Nephron progenitor cell (in vitro differentiated cells): ENCODE measurements at regions not wholly inside any gene's neighbourhood (a gene's known extent, or its start where the extent isn't known, plus 50 kb on each side); places are given as distances from the start of the nearest gene placed in this dataset.

Experiments used
- DNase-seq: peaks from one replicate; pipeline ENCODE4 v3.0.0; 2021
- H3K27ac Mint-ChIP-seq: 2 replicates; pipeline ENCODE4 v1.8.0; 2021; ENCODE audit warnings: mild to moderate bottlenecking, moderate library complexity, mixed read lengths
- H3K27me3 Mint-ChIP-seq: 2 replicates; pipeline ENCODE4 v1.8.0; 2021; ENCODE audit warnings: mild to moderate bottlenecking, low read depth, mixed read lengths; ENCODE audit not compliant: poor library complexity
- H3K36me3 Mint-ChIP-seq: 2 replicates; pipeline ENCODE4 v1.8.0; 2021; ENCODE audit warnings: low read depth, mixed read lengths
- H3K4me1 Mint-ChIP-seq: 2 replicates; pipeline ENCODE4 v1.8.0; 2021; ENCODE audit warnings: mixed read lengths
- H3K4me3 Mint-ChIP-seq: 2 replicates; pipeline ENCODE4 v1.8.0; 2021; ENCODE audit warnings: mild to moderate bottlenecking, moderate library complexity, mixed read lengths
- H3K9me3 Mint-ChIP-seq: 2 replicates; pipeline ENCODE4 v1.8.0; 2021; ENCODE audit warnings: mild to moderate bottlenecking, moderate library complexity, mixed read lengths
- CTCF ChIP-seq: fragments of 200-600 bp; sonication (generic); IDR thresholded peaks from 2 replicates; pipeline ENCODE4 v1.5.0; 2021; ENCODE audit warnings: antibody characterized with exemption

- H3K27ac Mint-ChIP-seq: no peak overlapping the region
- peak overlapping the region; percentile 37 for H3K4me3 Mint-ChIP-seq
- peaks cover 25% of the 10 kb centered on the region for H3K27me3 Mint-ChIP-seq
- DNase-seq: peak; percentile 30
- TF ChIP-seq CTCF: no peak
- H3K9me3 Mint-ChIP-seq: no peaks in the 10 kb centered on the region
- H3K4me1 Mint-ChIP-seq: peaks cover 78% of the 10 kb centered on the region
- H3K36me3 Mint-ChIP-seq: no peaks in the 10 kb centered on the region
Measured at GRCh38 chr10:131651674-131652437, 249.0 kb upstream of the PPP2R2D start.

- no peak overlapping the region for H3K27ac Mint-ChIP-seq
- H3K27me3 Mint-ChIP-seq: peaks cover 25% of the 10 kb centered on the region
- no peaks in the 10 kb centered on the region for H3K9me3 Mint-ChIP-seq
- TF ChIP-seq CTCF: no peak
- no peaks in the 10 kb centered on the region for H3K36me3 Mint-ChIP-seq
- peak overlapping the region; percentile 37 for H3K4me3 Mint-ChIP-seq
- DNase-seq: no peak
- peaks cover 73% of the 10 kb centered on the region for H3K4me1 Mint-ChIP-seq
Measured at GRCh38 chr10:131652438-131653139, 248.2 kb upstream of the PPP2R2D start.

GRCh38 chr10:131653140-131653539 lies 247.7 kb upstream of the PPP2R2D start:
- no peak overlapping the region for H3K27ac Mint-ChIP-seq
- H3K9me3 Mint-ChIP-seq: no peaks in the 10 kb centered on the region
- no peak overlapping the region for H3K4me3 Mint-ChIP-seq
- TF ChIP-seq CTCF: no peak
- DNase-seq: no peak
- peaks cover 21% of the 10 kb centered on the region for H3K27me3 Mint-ChIP-seq
- H3K36me3 Mint-ChIP-seq: no peaks in the 10 kb centered on the region
- H3K4me1 Mint-ChIP-seq: peaks cover 70% of the 10 kb centered on the region

- Mint-ChIP-seq H3K27ac (peak overlapping the region; percentile 66), H3K4me1 (peaks cover 67% of the 10 kb centered on the region), H3K4me3 (peak overlapping the region; percentile 15), H3K9me3 (no peaks in the 10 kb centered on the region), H3K36me3 (no peaks in the 10 kb centered on the region), H3K27me3 (peaks cover 21% of the 10 kb centered on the region)
- TF ChIP-seq CTCF: no peak
- DNase-seq: no peak
Measured at GRCh38 chr10:131653554-131654470, 247.0 kb upstream of the PPP2R2D start.

- Mint-ChIP-seq H3K36me3 (no peaks in the 10 kb centered on the region), H3K4me1 (peaks cover 59% of the 10 kb centered on the region), H3K9me3 (peaks cover 4% of the 10 kb centered on the region), H3K27ac (peak overlapping the region; percentile 53), H3K4me3 (no peak overlapping the region), H3K27me3 (peaks cover 21% of the 10 kb centered on the region)
- no peak for TF ChIP-seq CTCF
- DNase-seq: no peak
Measured at GRCh38 chr10:131654471-131655087, 246.2 kb upstream of the PPP2R2D start.
